Activated CD4-positive, CD25-positive, alpha-beta regulatory T cell (primary cell): ENCODE measurements at regions not wholly inside any gene's neighbourhood (a gene's known extent, or its start where the extent isn't known, plus 50 kb on each side); places are given as distances from the start of the nearest gene placed in this dataset.
"Not testable (repeated sequence)": the region's sequence is repeated elsewhere in the genome, so short reads cannot be mapped to it uniquely, and the experiment has no call there.

Experiments
- DNase-seq, 4 experiments: peaks; one replicate each; lab custom pipeline; 2025; lab: John Stamatoyannopoulos, UW

GRCh38 chr5:155116456-155117251 is 103.1 kb downstream of the KIF4B start:
- DNase-seq: no peak

- no peak for DNase-seq
Observed at GRCh38 chr5:155125551-155126095, 112.1 kb downstream of the KIF4B start.

- no peak for DNase-seq
Observed at GRCh38 chr5:155126573-155126972, 113.0 kb downstream of the KIF4B start.

- DNase-seq: no peak
Observed at GRCh38 chr5:155127552-155127951, 114.0 kb downstream of the KIF4B start.

- no peak for DNase-seq
Observed at GRCh38 chr5:155128786-155129512, 115.4 kb downstream of the KIF4B start.

GRCh38 chr5:155129513-155129880 is 115.9 kb downstream of the KIF4B start:
- no peak for DNase-seq

- DNase-seq: no peak
Observed at GRCh38 chr5:155134130-155134529, 120.6 kb downstream of the KIF4B start.

GRCh38 chr5:155136216-155136850 is 122.8 kb downstream of the KIF4B start:
- no peak for DNase-seq

- no peak for DNase-seq
Observed at GRCh38 chr5:155137683-155138082, 124.1 kb downstream of the KIF4B start.

GRCh38 chr5:155140646-155141045 is 127.1 kb downstream of the KIF4B start:
- no peak for DNase-seq

- DNase-seq: no peak
Observed at GRCh38 chr5:155144956-155145355, 131.4 kb downstream of the KIF4B start.

GRCh38 chr5:155147222-155147621 is 133.7 kb downstream of the KIF4B start:
- no peak for DNase-seq

- DNase-seq: no peak
Observed at GRCh38 chr5:155148694-155149093, 135.1 kb downstream of the KIF4B start.

GRCh38 chr5:155150012-155150411 is 136.5 kb downstream of the KIF4B start:
- DNase-seq: no peak

GRCh38 chr5:155154973-155155372 is 141.4 kb downstream of the KIF4B start:
- DNase-seq: no peak

GRCh38 chr5:155163084-155163483 is 149.5 kb downstream of the KIF4B start:
- DNase-seq: not testable (repeated sequence)

GRCh38 chr5:155167736-155168135 is 154.2 kb downstream of the KIF4B start:
- DNase-seq: no peak

- no peak for DNase-seq
Observed at GRCh38 chr5:155181542-155181941, 168.0 kb downstream of the KIF4B start.

- DNase-seq: no peak
Observed at GRCh38 chr5:155189476-155189875, 175.9 kb downstream of the KIF4B start.

GRCh38 chr5:155189981-155190380 is 176.4 kb downstream of the KIF4B start:
- no peak for DNase-seq

- DNase-seq: no peak
Observed at GRCh38 chr5:155193029-155193428, 179.5 kb downstream of the KIF4B start.

- DNase-seq: no peak
Observed at GRCh38 chr5:155193483-155194107, 180.0 kb downstream of the KIF4B start.
